GM23248 (cell line): ENCODE measurements at regions not wholly inside any gene's neighbourhood (a gene's known extent, or its start where the extent isn't known, plus 50 kb on each side); places are given as distances from the start of the nearest gene placed in this dataset.

ENCODE experiments used
- EZH2 ChIP-seq: fragments of 200-600 bp; sonication (generic); IDR thresholded peaks from 2 replicates; pipeline ENCODE4 v1.6.1; 2018; ENCODE audit warnings: antibody characterized with exemption, mild to moderate bottlenecking; ENCODE audit not compliant: insufficient read depth, poor library complexity, severe bottlenecking
- EZH2phosphoT487 ChIP-seq: fragments of 200-600 bp; sonication (generic); IDR thresholded peaks from 2 replicates; pipeline ENCODE4 v1.6.1; 2018; ENCODE audit warnings: antibody characterized with exemption, moderate library complexity, mild to moderate bottlenecking, low read depth; ENCODE audit not compliant: insufficient read depth

DNA sequence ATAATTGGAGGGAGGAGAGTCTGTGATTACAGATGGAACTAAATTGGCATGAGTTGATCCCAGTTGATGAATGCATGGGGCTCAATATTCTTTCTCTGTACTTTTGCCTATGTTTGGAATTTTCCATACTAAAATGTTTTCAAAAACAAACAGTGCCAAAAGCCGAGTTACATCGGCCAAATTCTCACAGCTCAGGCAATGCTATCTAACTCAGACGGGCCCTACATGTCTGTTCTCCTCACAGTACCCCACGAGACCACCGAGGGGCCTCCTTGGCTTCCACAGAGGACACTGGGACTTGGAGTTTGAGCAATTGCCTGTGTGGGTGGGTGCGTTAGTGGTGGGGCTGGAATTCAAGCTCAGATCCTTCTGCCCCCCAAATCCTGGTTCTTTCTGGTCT, 413.2 kb downstream of the CDH26 start:
- TF ChIP-seq EZH2phosphoT487 (no peak), EZH2 (no peak)
